A673 (cell line): ENCODE measurements at regions not wholly inside any gene's neighbourhood (a gene's known extent, or its start where the extent isn't known, plus 50 kb on each side); places are given as distances from the start of the nearest gene placed in this dataset.
A peak's percentile ranks its signal among the peaks of the same experiment; 100 is the strongest.

Experiments used
- BruUV-seq: library from RNA; stranded (reverse); fragments of 400-500 nt; replicated peaks from 2 replicates; lab custom pipeline; 2021; lab: Mats Ljungman, UMichigan
- CTCF ChIA-PET: fragments of 300-600 bp; sonication (Branson Sonifier 250); formaldehyde crosslinking; loops from one replicate; lab custom pipeline; 2022; ENCODE audit warnings: antibody characterized with exemption; lab: Charles Lee
- POLR2A ChIA-PET: fragments of 300-600 bp; sonication (Branson Sonifier 250); formaldehyde crosslinking; loops from one replicate; lab custom pipeline; 2022; ENCODE audit warnings: antibody characterized with exemption; ENCODE audit not compliant: low non-redundant PET; lab: Charles Lee
- DNase-seq: peaks from one replicate; pipeline ENCODE4 v3.0.0-alpha.2; 2015; ENCODE audit warnings: low spot score
- H3K27ac ChIP-seq: fragments of 200-600 bp; sonication (generic); 2 replicates; pipeline ENCODE4 v1.5.1; 2016; ENCODE audit warnings: mixed run types, low read depth, mild to moderate bottlenecking, mixed read lengths, antibody characterized with exemption, low read length; ENCODE audit not compliant: poor library complexity, severe bottlenecking
- H3K27me3 ChIP-seq: fragments of 200-600 bp; sonication (generic); replicated peaks from 2 replicates; pipeline ENCODE4 v1.6.1; 2017; ENCODE audit warnings: mixed run types, low read depth, mild to moderate bottlenecking, mixed read lengths, antibody characterized with exemption, low read length; ENCODE audit not compliant: insufficient read depth, poor library complexity
- H3K36me3 ChIP-seq: fragments of 200-600 bp; sonication (generic); 2 replicates; pipeline ENCODE4 v1.6.1; 2016; ENCODE audit warnings: mixed run types, mild to moderate bottlenecking, mixed read lengths, antibody characterized with exemption, low read length; ENCODE audit not compliant: insufficient read depth, poor library complexity, severe bottlenecking
- H3K4me1 ChIP-seq: fragments of 200-600 bp; sonication (generic); 2 replicates; pipeline ENCODE4 v1.6.1; 2017; ENCODE audit warnings: mixed run types, mild to moderate bottlenecking, mixed read lengths, antibody characterized with exemption, low read length; ENCODE audit not compliant: insufficient read depth, poor library complexity, severe bottlenecking
- H3K4me3 ChIP-seq: fragments of 200-600 bp; sonication (generic); 2 replicates; pipeline ENCODE4 v1.5.1; 2016; ENCODE audit warnings: low read depth, mixed run types, mild to moderate bottlenecking, mixed read lengths, low read length; ENCODE audit not compliant: poor library complexity, severe bottlenecking
- H3K9me3 ChIP-seq: fragments of 200-600 bp; sonication (generic); 2 replicates; pipeline ENCODE4 v1.6.1; 2016; ENCODE audit warnings: mixed run types, low read depth, mild to moderate bottlenecking, mixed read lengths, antibody characterized with exemption, low read length; ENCODE audit not compliant: poor library complexity, severe bottlenecking
- CTCF ChIP-seq: fragments of 300-800, 200-600 bp; sonication (generic); conservative IDR thresholded peaks from 2 replicates; pipeline ENCODE4 v1.5.1; 2017; ENCODE audit warnings: low read depth, mild to moderate bottlenecking, antibody characterized with exemption, low read length, moderate library complexity, mixed read lengths
- EZH2 ChIP-seq: fragments of 200-600 bp; sonication (generic); IDR thresholded peaks from 2 replicates; pipeline ENCODE4 v1.6.1; 2017; ENCODE audit warnings: borderline replicate concordance, low read depth, mild to moderate bottlenecking, mixed read lengths, antibody characterized with exemption, low read length; ENCODE audit not compliant: poor library complexity, severe bottlenecking
- intact Hi-C: fragments of 100-400 bp; cut with micrococcal nuclease; formaldehyde crosslinking; loops from one replicate; pipeline ENCODE4 v1.10.0; 2022; ENCODE audit not compliant: unreplicated experiment

GRCh38 chr2:100197631-100198153 lies 55.3 kb upstream of the AFF3 start:
- Histone ChIP-seq H3K27me3 (peaks cover 7% of the 10 kb centered on the region), H3K4me1 (no peaks in the 10 kb centered on the region), H3K4me3 (no peak overlapping the region), H3K27ac (no peak overlapping the region), H3K9me3 (no peaks in the 10 kb centered on the region), H3K36me3 (no peaks in the 10 kb centered on the region)
- TF ChIP-seq EZH2 (no peak), CTCF (no peak)
- POLR2A ChIA-PET: interaction anchor here (0.5 kb wide), 1 partner anchor 689 kb away, joined by 22 read pairs; no protein-coding TSS in a partner anchor
- intact Hi-C loops: no loop called here
- DNase-seq: peak; percentile 3
- CTCF ChIA-PET: no interaction called here
- BruUV-seq: no TSS peak

- Histone ChIP-seq H3K4me1 (no peaks in the 10 kb centered on the region), H3K27ac (no peak overlapping the region), H3K9me3 (no peaks in the 10 kb centered on the region), H3K36me3 (no peaks in the 10 kb centered on the region), H3K4me3 (no peak overlapping the region), H3K27me3 (peaks cover 13% of the 10 kb centered on the region)
- TF ChIP-seq CTCF (no peak), EZH2 (no peak)
- DNase-seq: no peak
- ChIA-PET POLR2A (no interaction called here), CTCF (no interaction called here)
- intact Hi-C loops: no loop called here
- no TSS peak for BruUV-seq
These were observed 54.5 kb upstream of the AFF3 start for GRCh38 chr2:100196786-100197494.

- Histone ChIP-seq H3K4me3 (no peak overlapping the region), H3K36me3 (no peaks in the 10 kb centered on the region), H3K4me1 (no peaks in the 10 kb centered on the region), H3K27me3 (peaks cover 14% of the 10 kb centered on the region), H3K27ac (no peak overlapping the region), H3K9me3 (no peaks in the 10 kb centered on the region)
- TF ChIP-seq EZH2 (no peak), CTCF (no peak)
- CTCF ChIA-PET: no interaction called here
- BruUV-seq: no TSS peak
- intact Hi-C loops: no loop called here
- DNase-seq: no peak
- POLR2A ChIA-PET: no interaction called here
These were observed 53.6 kb upstream of the AFF3 start for GRCh38 chr2:100195942-100196341.
